Erythroblast (primary cell): ENCODE measurements at regions not wholly inside any gene's neighbourhood (a gene's known extent, or its start where the extent isn't known, plus 50 kb on each side); places are given as distances from the start of the nearest gene placed in this dataset.

Source experiments
- GATA1 ChIP-seq: IDR thresholded peaks from 2 replicates; pipeline ENCODE4 v1.6.1; 2011; ENCODE audit warnings: low read depth, mild to moderate bottlenecking, control low read depth, low read length, moderate library complexity
- POLR2A ChIP-seq: IDR thresholded peaks from 2 replicates; pipeline ENCODE4 v1.6.1; 2011; ENCODE audit warnings: mild to moderate bottlenecking, low read length

GRCh38 chr11:29959488-29959887, 57.3 kb downstream of the KCNA4 start:
- TF ChIP-seq POLR2A: no peak
- no peak for TF ChIP-seq GATA1
